ENCODE measurements at regions not wholly inside any gene's neighbourhood (a gene's known extent, or its start where the extent isn't known, plus 50 kb on each side); places are given as distances from the start of the nearest gene placed in this dataset.

DNA sequence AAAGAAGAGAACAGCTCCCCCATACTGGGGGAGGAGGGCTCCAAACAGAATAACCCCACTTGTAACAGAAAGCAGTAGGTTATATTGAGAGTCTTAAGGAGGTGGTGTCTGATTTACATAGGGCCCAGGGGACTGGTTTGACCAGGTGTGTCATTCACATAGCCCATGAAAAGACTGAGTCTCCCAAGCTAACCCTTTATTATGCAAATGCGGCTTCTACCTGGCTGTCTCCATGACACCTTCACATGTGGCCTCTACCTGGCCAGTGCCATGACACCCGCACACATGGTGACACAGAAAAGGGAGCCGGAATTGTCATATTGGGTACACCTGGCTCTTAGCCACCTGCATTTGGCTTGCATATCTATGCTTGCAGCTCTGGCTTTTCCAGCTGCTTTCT is 1057.2 kb upstream of the PIK3C3 start:
- H3K27ac ChIP-seq: no peak overlapping the region
- DNase-seq (ENCODE audit: low read depth in 1 of 2, low spot score in 2 of 2): no peak
- H3K27me3 ChIP-seq (replicated peaks): no peaks in the 10 kb centered on the region
- 0 out of 2 replicates have a peak, but pooled peaks cover 4% of the 10 kb centered on the region for H3K9me3 ChIP-seq (replicated peaks)
- no peaks in the 10 kb centered on the region for H3K36me3 ChIP-seq
- no peaks in the 10 kb centered on the region for H3K4me1 ChIP-seq (replicated peaks)
- no peak overlapping the region for H3K4me3 ChIP-seq

DNA sequence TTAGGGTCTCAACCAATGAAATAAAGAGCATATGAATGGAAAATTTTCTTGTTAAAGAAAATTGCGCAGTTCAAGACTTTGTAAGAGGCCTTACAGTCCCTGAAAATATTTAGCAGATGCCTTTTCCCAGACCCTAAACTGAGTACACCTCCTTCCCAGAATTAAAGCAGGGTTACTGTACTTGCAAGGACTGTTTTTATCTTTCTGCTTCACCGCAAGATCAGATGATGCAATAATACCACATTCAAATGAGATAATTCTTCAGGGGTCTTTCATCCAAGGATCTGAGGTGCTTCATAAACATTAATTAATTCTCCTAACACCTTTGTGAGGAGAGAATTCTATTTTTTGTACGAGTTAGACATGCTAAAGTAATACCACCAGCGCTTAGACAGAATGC is 1071.8 kb upstream of the PIK3C3 start:
- H3K27ac ChIP-seq: no peak overlapping the region
- H3K27me3 ChIP-seq (replicated peaks): no peaks in the 10 kb centered on the region
- H3K36me3 ChIP-seq: no peaks in the 10 kb centered on the region
- H3K9me3 ChIP-seq (replicated peaks): no peaks in the 10 kb centered on the region
- no peak overlapping the region for H3K4me3 ChIP-seq
- no peak for DNase-seq (ENCODE audit: low read depth in 1 of 2, low spot score in 2 of 2)
- H3K4me1 ChIP-seq (replicated peaks): no peaks in the 10 kb centered on the region

DNA sequence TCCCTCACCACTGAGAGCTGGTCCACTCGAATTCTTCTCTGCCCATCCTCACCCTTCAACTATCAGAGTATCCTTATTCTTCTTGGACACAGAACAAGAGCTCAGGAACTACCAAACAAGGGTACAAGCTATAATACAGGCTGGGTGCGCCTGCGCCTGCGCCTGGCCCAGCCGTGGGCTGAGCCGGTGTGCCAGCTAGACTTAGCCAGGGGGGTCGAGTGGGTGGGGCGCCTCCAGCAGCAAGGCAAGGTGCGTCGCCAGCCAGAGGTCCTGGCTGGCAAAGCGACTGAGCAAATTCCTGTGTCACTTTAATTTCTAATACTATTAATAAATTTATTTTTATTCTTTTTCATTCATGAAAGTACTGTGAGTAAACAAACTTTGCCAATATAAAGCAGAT is 1072.6 kb upstream of the PIK3C3 start:
- no peak for DNase-seq (ENCODE audit: low read depth in 1 of 2, low spot score in 2 of 2)
- Histone ChIP-seq H3K27ac (no peak overlapping the region), H3K4me3 (no peak overlapping the region), H3K27me3 (replicated peaks) (no peaks in the 10 kb centered on the region), H3K36me3 (no peaks in the 10 kb centered on the region), H3K9me3 (replicated peaks) (no peaks in the 10 kb centered on the region), H3K4me1 (replicated peaks) (peaks cover 6% of the 10 kb centered on the region)

DNA sequence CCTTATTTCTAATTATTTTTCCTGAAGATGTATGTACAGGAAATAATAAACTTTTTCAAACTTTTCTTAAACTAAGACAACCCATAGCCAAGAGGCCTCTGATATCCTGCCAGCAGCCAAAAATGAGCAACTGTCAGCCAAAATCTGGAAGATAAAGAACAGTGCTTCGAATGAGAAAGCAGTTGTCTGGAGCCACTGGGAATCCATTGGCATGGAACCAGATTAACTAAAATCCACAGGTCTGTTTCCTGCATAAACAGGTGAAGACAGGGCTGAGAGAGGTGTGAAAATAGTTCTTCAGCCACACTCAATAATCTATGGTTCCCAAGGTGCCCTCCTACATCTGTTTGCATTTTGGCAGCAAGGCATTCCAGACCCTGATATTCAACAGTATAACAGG is 1076.7 kb upstream of the PIK3C3 start:
- no peak overlapping the region for H3K4me3 ChIP-seq
- DNase-seq (ENCODE audit: low read depth in 1 of 2, low spot score in 2 of 2): no peak

DNA sequence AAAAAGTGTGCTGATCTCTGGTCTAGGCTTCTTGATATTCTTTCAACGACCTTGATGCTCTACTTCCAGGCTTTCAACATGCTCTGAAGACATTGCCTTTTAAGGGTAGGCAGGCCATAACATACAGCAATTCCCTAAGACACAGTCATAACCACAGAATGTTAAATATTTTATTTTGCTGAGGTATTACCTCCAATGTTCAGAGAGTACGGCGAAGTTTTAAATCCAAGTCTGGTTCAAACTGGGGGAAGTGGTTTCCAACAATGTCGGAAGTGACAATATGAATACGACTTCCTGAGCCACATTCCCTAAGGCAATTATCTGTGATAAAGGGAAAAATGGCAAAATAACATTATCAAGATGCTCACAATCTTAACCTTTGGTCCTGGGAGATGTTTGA is 1077.9 kb upstream of the PIK3C3 start:
- no peak overlapping the region for H3K4me3 ChIP-seq
- H3K27ac ChIP-seq: peak overlapping the region; percentile 92
- DNase-seq (ENCODE audit: low read depth in 1 of 2, low spot score in 2 of 2): peak; percentile 42 to 80

More for the DNA sequence above, 1076.7 kb upstream of the PIK3C3 start:
- Histone ChIP-seq H3K36me3 (no peaks in the 10 kb centered on the region), H3K27ac (peak overlapping the region; percentile 92; the same call in 1 of the 2 replicates), H3K4me1 (replicated peaks) (peaks cover 45% of the 10 kb centered on the region), H3K27me3 (replicated peaks) (no peaks in the 10 kb centered on the region), H3K9me3 (replicated peaks) (no peaks in the 10 kb centered on the region)

DNA sequence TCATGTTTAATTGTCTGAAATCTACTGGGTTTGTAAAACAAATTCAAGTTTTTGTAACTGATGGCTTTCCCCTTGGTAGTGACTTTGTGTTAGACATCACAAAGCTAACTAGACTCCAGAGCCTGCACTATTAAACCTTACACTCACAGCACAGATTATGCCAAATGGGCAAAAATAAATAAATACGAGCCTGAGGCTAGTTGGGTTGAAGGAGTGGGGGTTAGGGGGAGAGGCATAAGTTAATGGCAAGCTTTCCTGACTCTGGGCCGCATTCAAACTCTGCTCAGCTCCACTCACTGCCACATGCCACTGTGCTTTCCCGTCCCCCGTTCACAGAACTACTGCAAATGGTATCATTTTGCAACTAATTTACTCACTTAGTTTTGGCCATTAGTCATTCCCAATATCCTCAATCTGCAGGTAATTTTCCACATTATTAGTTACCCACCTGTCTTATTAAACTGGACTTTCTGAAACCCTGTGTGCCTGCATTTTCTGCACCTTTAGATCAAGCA is 1079.9 kb upstream of the PIK3C3 start:
- H3K4me3 ChIP-seq: no peak overlapping the region
- no peak for DNase-seq (ENCODE audit: low read depth in 1 of 2, low spot score in 2 of 2)

More for the DNA sequence above, 1077.9 kb upstream of the PIK3C3 start:
- Histone ChIP-seq H3K4me1 (replicated peaks) (peaks cover 45% of the 10 kb centered on the region), H3K9me3 (replicated peaks) (no peaks in the 10 kb centered on the region), H3K36me3 (no peaks in the 10 kb centered on the region), H3K27me3 (replicated peaks) (no peaks in the 10 kb centered on the region)

DNA sequence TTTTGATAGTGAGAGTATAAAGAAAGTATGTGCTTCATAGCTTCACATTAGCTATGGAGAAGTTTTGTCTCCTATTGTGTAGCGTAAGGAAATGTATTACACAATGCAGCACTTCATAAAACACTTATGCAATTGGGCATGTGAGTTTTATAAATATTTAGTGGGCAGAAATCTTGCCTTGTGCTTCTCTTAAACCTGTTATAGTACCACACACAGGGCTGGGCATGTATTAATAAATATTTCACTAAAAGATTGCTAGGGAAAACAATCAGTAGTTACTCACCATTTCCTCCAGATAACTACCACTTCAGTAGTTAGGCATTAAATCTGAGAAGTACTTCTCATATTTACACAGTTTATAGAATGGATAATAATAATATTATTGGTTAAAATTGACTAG is 1080.8 kb upstream of the PIK3C3 start:
- H3K4me1 ChIP-seq (replicated peaks): peaks cover 45% of the 10 kb centered on the region
- H3K4me3 ChIP-seq: no peak overlapping the region
- DNase-seq (ENCODE audit: low read depth in 1 of 2, low spot score in 2 of 2): no peak
- H3K27ac ChIP-seq: no peak overlapping the region
- no peaks in the 10 kb centered on the region for H3K27me3 ChIP-seq (replicated peaks)
- H3K9me3 ChIP-seq (replicated peaks): no peaks in the 10 kb centered on the region
- H3K36me3 ChIP-seq: no peaks in the 10 kb centered on the region

More for the DNA sequence above, 1079.9 kb upstream of the PIK3C3 start:
- H3K27me3 ChIP-seq (replicated peaks): no peaks in the 10 kb centered on the region
- no peaks in the 10 kb centered on the region for H3K36me3 ChIP-seq
- no peaks in the 10 kb centered on the region for H3K9me3 ChIP-seq (replicated peaks)
- H3K4me1 ChIP-seq (replicated peaks): peaks cover 45% of the 10 kb centered on the region
- H3K27ac ChIP-seq: peak overlapping the region; percentile 92; the same call in 1 of the 2 replicates

DNA sequence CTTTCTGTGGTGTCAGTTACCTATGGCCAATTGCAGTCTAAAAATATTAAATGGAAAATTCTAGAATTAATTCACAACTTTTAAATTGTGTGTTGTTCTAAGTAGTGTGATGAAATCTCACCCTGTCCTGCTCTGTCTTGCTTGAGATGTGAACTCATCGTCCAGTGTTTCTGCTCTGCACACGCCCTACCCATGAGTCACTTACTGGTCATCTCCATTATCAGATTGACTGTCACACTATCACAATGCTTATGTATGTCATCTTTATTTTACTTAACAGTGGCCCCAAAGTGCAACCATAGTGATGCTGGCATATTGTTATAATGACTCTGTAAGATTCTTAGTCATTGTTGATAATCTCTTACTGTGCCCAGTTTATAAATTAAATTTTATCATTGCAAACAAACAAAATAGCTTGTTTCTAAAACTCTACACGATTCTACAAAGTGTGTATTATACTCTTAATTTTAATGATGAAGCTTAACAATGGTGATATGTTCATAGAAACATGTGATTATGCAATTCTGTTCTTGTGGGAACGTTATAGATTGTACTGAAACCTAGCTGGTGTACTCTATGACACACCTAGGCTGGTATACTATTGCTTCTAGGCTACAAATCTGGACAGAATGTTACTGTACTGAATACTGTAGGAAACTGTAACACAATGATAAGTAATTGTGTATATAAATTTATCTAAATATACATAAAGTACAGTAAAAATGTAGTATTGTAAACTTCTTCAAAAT is 1086.8 kb upstream of the PIK3C3 start:
- Histone ChIP-seq H3K27me3 (replicated peaks) (no peaks in the 10 kb centered on the region), H3K27ac (peak overlapping the region; percentile 83), H3K4me3 (no peak overlapping the region), H3K4me1 (replicated peaks) (peaks cover 18% of the 10 kb centered on the region), H3K36me3 (no peaks in the 10 kb centered on the region), H3K9me3 (replicated peaks) (no peaks in the 10 kb centered on the region)
- peak; percentile 60 to 69 for DNase-seq (ENCODE audit: low read depth in 1 of 2, low spot score in 2 of 2)

DNA sequence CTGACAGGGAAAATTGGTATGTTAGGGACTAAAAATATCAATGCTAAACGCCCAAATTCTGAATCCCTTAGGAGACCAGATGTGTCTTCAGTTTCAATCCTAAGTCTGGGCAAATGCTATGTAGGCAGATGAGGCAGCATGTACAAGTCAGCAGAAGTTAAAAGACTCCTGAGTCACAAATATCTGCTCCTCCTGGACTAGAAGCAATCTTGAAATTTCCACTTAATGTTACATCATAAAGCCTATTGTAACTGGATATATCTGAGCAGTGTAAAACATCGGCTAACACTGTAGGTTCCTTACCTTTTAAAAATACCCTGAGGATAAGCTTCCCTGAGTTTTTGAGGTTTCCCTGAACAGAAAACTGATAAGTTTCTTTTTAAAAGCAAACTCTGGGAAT is 1087.6 kb upstream of the PIK3C3 start:
- Histone ChIP-seq H3K27ac (peak overlapping the region; percentile 83), H3K27me3 (replicated peaks) (no peaks in the 10 kb centered on the region), H3K4me1 (replicated peaks) (peaks cover 18% of the 10 kb centered on the region), H3K9me3 (replicated peaks) (no peaks in the 10 kb centered on the region), H3K36me3 (no peaks in the 10 kb centered on the region), H3K4me3 (no peak overlapping the region)
- DNase-seq (ENCODE audit: low read depth in 1 of 2, low spot score in 2 of 2): peak in 1 of 2 experiments; percentile 20

DNA sequence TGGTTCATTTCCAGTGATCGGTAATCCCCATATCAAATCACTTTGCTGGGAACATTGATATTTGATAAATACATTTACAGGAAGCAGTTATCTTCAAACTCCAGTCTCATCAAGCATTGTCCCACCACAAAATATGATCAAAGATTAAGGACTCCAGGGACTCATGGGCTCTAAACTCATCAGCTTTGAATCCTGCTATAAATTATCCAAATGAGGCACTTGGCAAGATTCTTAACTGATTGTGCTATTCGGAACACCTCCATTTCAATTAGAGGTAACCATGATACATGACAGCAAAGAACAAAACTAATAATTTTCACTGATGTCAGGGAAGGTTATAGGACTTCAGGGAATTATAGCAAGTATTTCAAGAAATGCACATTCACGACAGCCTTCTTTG is 1088.1 kb upstream of the PIK3C3 start:
- H3K27me3 ChIP-seq (replicated peaks): no peaks in the 10 kb centered on the region
- H3K36me3 ChIP-seq: no peaks in the 10 kb centered on the region
- no peak for DNase-seq (ENCODE audit: low read depth in 1 of 2, low spot score in 2 of 2)
- 0 out of 2 replicates have a peak overlapping the region, but pooled peaks have one; percentile 83 for H3K27ac ChIP-seq
- no peaks in the 10 kb centered on the region for H3K9me3 ChIP-seq (replicated peaks)
- H3K4me1 ChIP-seq (replicated peaks): peaks cover 18% of the 10 kb centered on the region
- H3K4me3 ChIP-seq: no peak overlapping the region

DNA sequence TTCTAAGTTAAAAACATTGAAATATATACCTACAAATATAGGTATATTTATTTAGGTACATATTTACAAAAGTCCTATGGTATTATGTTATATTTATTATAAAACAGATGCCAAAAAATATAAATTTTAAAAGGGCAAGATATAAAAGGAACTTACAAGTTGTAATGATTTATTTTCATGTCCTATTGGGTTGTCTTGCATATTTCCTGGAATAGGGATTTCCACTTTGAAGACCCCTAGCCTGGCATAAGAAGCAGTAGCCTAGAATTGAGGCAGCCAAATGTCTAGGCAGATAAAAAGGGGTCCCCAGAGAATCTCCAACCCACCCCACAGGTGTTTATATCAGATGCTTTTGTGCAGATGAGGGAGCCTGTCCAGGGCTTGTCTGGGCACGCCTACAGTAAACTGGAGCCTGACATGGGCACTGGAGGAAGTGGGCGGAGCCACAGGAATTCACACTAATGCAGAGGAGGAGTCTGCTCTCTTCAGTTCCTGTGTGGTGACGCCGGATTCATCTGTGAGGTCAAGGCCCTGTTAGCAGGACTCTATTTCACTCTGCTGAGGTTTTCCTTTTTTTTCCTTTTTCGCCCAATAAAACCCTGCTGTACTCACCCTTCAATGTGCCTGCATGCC is 1088.9 kb upstream of the PIK3C3 start:
- peak in 1 of 2 experiments; percentile 39 for DNase-seq (ENCODE audit: low read depth in 1 of 2, low spot score in 2 of 2)
- H3K27me3 ChIP-seq (replicated peaks): no peaks in the 10 kb centered on the region
- peaks cover 18% of the 10 kb centered on the region for H3K4me1 ChIP-seq (replicated peaks)
- no peaks in the 10 kb centered on the region for H3K36me3 ChIP-seq
- H3K4me3 ChIP-seq: no peak overlapping the region
- no peaks in the 10 kb centered on the region for H3K9me3 ChIP-seq (replicated peaks)
- H3K27ac ChIP-seq: no peak overlapping the region

DNA sequence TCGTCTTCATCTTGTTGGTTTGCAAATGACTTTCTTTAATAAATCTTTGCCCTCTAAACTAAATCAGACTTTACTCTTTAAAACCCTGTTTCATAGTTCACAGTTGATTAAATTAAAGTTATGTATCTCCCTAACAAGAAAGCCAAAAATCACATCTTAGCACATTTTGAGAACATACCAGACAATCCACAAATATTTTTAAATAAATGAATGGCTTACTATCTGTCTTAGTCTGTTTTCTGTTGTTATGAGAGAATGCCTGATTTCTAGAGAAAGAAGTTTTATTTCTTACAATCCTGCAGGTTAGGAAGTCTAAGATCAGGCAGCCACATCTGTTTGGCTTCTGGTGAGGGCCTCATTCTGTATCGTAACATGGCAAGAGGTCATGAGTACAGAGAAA is 1090.2 kb upstream of the PIK3C3 start:
- DNase-seq (ENCODE audit: low read depth in 1 of 2, low spot score in 2 of 2): no peak
- H3K9me3 ChIP-seq (replicated peaks): no peaks in the 10 kb centered on the region; the same call in 1 of the 2 replicates
- no peaks in the 10 kb centered on the region for H3K27me3 ChIP-seq (replicated peaks)

DNA sequence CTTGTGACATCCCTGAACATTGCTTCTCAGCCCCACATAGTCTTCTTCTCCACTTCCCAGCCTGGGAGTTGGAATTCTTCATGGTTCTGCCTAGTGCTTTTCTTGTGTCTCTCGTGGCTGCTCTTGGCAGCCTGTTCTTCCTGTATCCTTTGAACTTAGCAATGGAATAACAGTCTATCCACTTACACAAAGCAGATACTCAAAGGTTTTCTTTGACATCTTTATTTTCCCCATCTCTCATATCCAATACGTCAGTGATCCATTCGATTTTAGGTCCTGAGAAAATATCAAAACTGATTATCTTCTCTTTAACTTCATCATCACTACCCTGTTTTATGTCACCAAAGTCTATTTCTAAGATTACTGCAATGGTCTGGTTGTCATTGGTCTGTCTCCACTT is 1091.2 kb upstream of the PIK3C3 start:
- Histone ChIP-seq H3K4me3 (no peak overlapping the region), H3K27ac (no peak overlapping the region), H3K27me3 (replicated peaks) (no peaks in the 10 kb centered on the region), H3K4me1 (replicated peaks) (peaks cover 15% of the 10 kb centered on the region), H3K9me3 (replicated peaks) (no peaks in the 10 kb centered on the region; the same call in 1 of the 2 replicates), H3K36me3 (no peaks in the 10 kb centered on the region)
- no peak for DNase-seq (ENCODE audit: low read depth in 1 of 2, low spot score in 2 of 2)

More for the DNA sequence above, 1090.2 kb upstream of the PIK3C3 start:
- H3K36me3 ChIP-seq: no peaks in the 10 kb centered on the region
- peaks cover 18% of the 10 kb centered on the region for H3K4me1 ChIP-seq (replicated peaks)
- H3K4me3 ChIP-seq: no peak overlapping the region
- no peak overlapping the region for H3K27ac ChIP-seq

DNA sequence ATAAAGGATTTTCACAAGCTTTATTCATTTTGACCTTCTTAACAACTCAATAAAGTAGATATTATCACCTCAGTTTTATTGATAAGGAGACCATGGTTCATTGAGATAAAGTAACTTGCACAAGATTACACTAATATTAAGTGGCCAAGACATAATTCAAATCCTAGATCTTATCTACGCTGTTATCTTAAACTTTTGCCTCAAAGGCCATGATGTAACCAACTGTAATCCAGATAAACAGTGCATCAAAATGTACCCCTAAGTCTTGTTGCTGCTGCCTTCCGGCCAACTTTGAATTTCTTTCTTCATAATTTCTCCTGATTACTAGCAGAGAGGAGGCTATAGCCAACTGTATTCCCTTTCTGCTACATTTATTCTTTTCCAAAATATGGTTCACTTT is 1094.8 kb upstream of the PIK3C3 start:
- no peak overlapping the region for H3K27ac ChIP-seq
- no peak overlapping the region for H3K4me3 ChIP-seq
- DNase-seq (ENCODE audit: low read depth in 1 of 2, low spot score in 2 of 2): no peak
- H3K4me1 ChIP-seq (replicated peaks): no peaks in the 10 kb centered on the region
- H3K9me3 ChIP-seq (replicated peaks): no peaks in the 10 kb centered on the region; the same call in 1 of the 2 replicates
- H3K36me3 ChIP-seq: no peaks in the 10 kb centered on the region
- H3K27me3 ChIP-seq (replicated peaks): no peaks in the 10 kb centered on the region
